AG09319 (cell line): ENCODE measurements at regions not wholly inside any gene's neighbourhood (a gene's known extent, or its start where the extent isn't known, plus 50 kb on each side); places are given as distances from the start of the nearest gene placed in this dataset.

Source experiments
- DNase-seq: peaks from one replicate; pipeline ENCODE4 v3.0.0-alpha.2; 2010; ENCODE audit warnings: low read depth; ENCODE audit errors: extremely low read depth
- CTCF ChIP-seq: IDR thresholded peaks from 2 replicates; pipeline ENCODE4 v1.5.1; 2011; ENCODE audit warnings: low read depth, mild to moderate bottlenecking, inconsistent platforms, low read length, moderate library complexity

- TF ChIP-seq CTCF = no peak
- no peak for DNase-seq
Measured at GRCh38 chr14:97379091-97379531, 581.9 kb downstream of the VRK1 start.

- TF ChIP-seq CTCF = no peak
- no peak for DNase-seq
Measured at GRCh38 chr14:97380539-97380941, 583.4 kb downstream of the VRK1 start.

- DNase-seq = no peak
- no peak for TF ChIP-seq CTCF
Measured at GRCh38 chr14:97381309-97381708, 584.1 kb downstream of the VRK1 start.

GRCh38 chr14:97382616-97383226, 585.5 kb downstream of the VRK1 start:
- TF ChIP-seq CTCF = no peak
- DNase-seq = no peak

GRCh38 chr14:97385727-97386126, 588.5 kb downstream of the VRK1 start:
- no peak for TF ChIP-seq CTCF
- no peak for DNase-seq

GRCh38 chr14:97387252-97387874, 590.2 kb downstream of the VRK1 start:
- no peak for DNase-seq
- no peak for TF ChIP-seq CTCF

GRCh38 chr14:97388408-97388807, 591.2 kb downstream of the VRK1 start:
- no peak for TF ChIP-seq CTCF
- DNase-seq = no peak
